WI38 (cell line): ENCODE measurements at regions not wholly inside any gene's neighbourhood (a gene's known extent, or its start where the extent isn't known, plus 50 kb on each side); places are given as distances from the start of the nearest gene placed in this dataset.

Experiments
- H3K4me3 ChIP-seq: 2 replicates; pipeline ENCODE4 v1.5.1; 2011; ENCODE audit warnings: low read depth, mild to moderate bottlenecking, control low read depth, low read length
- CTCF ChIP-seq: IDR thresholded peaks from 2 replicates; pipeline ENCODE4 v1.5.1; 2012; ENCODE audit warnings: low read depth, mild to moderate bottlenecking, control low read depth, low read length

- TF ChIP-seq CTCF = no peak
- H3K4me3 ChIP-seq = no peak overlapping the region
Observed at GRCh38 chr18:55121397-55122170, 162.3 kb upstream of the CCDC68 start.

GRCh38 chr18:55120896-55121295 lies 161.6 kb upstream of the CCDC68 start:
- no peak for TF ChIP-seq CTCF

GRCh38 chr18:55119434-55119833 lies 160.2 kb upstream of the CCDC68 start:
- no peak overlapping the region for H3K4me3 ChIP-seq
- TF ChIP-seq CTCF = no peak

More at GRCh38 chr18:55120896-55121295, 161.6 kb upstream of the CCDC68 start:
- no peak overlapping the region for H3K4me3 ChIP-seq

GRCh38 chr18:55119016-55119415 lies 159.8 kb upstream of the CCDC68 start:
- TF ChIP-seq CTCF = no peak

GRCh38 chr18:55116863-55117262 lies 157.6 kb upstream of the CCDC68 start:
- no peak overlapping the region for H3K4me3 ChIP-seq
- TF ChIP-seq CTCF = no peak

More at GRCh38 chr18:55119016-55119415, 159.8 kb upstream of the CCDC68 start:
- H3K4me3 ChIP-seq = no peak overlapping the region

GRCh38 chr18:55115606-55116005 lies 156.3 kb upstream of the CCDC68 start:
- no peak for TF ChIP-seq CTCF
- H3K4me3 ChIP-seq = no peak overlapping the region

- TF ChIP-seq CTCF = no peak
Observed at GRCh38 chr18:55114876-55115275, 155.6 kb upstream of the CCDC68 start.

More at GRCh38 chr18:55114876-55115275, 155.6 kb upstream of the CCDC68 start:
- no peak overlapping the region for H3K4me3 ChIP-seq
